Right atrium auricular region (tissue), 2 donors: ENCODE measurements at regions not wholly inside any gene's neighbourhood (a gene's known extent, or its start where the extent isn't known, plus 50 kb on each side); places are given as distances from the start of the nearest gene placed in this dataset.
A peak's percentile ranks its signal among the peaks of the same experiment; 100 is the strongest.

ENCODE experiments used
- DNase-seq: peaks from one replicate; pipeline ENCODE4 v3.0.0-alpha.2; 2019; ENCODE audit warnings: low spot score
- H3K27ac ChIP-seq, 2 donors: fragments of 200-600 bp; sonication (generic); 1 replicate in 1 of 2; 2 replicates in 1 of 2; pipeline ENCODE4 v1.5.1; 2016 to 2019
- H3K27me3 ChIP-seq, 2 donors: fragments of 200-600 bp; sonication (generic); one replicate each; pipeline versions ENCODE4 v1.5.1 to v1.6.0; 2017 to 2019
- H3K36me3 ChIP-seq: fragments of 200-600 bp; sonication (generic); one replicate; pipeline ENCODE4 v1.5.1; 2016
- H3K4me1 ChIP-seq, 2 donors: fragments of 200-600 bp; sonication (generic); one replicate each; pipeline versions ENCODE4 v1.5.1 to v1.6.0; 2017 to 2019
- H3K4me3 ChIP-seq, 2 donors: fragments of 200-600 bp; sonication (generic); 1 replicate in 1 of 2; 2 replicates in 1 of 2; pipeline ENCODE4 v1.5.1; 2017 to 2019; ENCODE audit warnings: mild to moderate bottlenecking in 1 of 2, moderate library complexity in 1 of 2
- H3K9me3 ChIP-seq, 2 donors: fragments of 200-600 bp; sonication (generic); one replicate each; pipeline ENCODE4 v1.5.1; 2019
- TF ChIP-seq, protein P1 (sequence below), 2 donors: fragments of 200-600 bp; sonication (generic); IDR thresholded peaks; one replicate each; pipeline ENCODE4 v1.5.1; 2019; ENCODE audit warnings: antibody characterized with exemption in 2 of 2

DNA sequence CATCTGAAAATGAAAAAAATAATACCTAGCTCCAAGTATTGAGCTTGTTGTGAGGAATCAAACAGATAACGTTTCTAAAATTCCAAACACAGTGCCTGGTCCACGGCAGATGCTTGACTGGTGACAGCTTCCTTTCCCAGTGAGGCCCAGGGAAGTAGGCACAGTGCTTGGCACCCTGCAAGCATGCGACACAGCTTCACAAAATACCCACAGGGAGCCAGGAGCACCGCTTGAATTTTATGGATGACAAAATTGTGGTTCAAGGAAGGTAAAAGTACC, 205.1 kb upstream of the TNP1 start:
- TF ChIP-seq, protein P1, sequence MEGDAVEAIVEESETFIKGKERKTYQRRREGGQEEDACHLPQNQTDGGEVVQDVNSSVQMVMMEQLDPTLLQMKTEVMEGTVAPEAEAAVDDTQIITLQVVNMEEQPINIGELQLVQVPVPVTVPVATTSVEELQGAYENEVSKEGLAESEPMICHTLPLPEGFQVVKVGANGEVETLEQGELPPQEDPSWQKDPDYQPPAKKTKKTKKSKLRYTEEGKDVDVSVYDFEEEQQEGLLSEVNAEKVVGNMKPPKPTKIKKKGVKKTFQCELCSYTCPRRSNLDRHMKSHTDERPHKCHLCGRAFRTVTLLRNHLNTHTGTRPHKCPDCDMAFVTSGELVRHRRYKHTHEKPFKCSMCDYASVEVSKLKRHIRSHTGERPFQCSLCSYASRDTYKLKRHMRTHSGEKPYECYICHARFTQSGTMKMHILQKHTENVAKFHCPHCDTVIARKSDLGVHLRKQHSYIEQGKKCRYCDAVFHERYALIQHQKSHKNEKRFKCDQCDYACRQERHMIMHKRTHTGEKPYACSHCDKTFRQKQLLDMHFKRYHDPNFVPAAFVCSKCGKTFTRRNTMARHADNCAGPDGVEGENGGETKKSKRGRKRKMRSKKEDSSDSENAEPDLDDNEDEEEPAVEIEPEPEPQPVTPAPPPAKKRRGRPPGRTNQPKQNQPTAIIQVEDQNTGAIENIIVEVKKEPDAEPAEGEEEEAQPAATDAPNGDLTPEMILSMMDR (IDR thresholded peaks at IDR 0.05): no peak
- H3K27me3 ChIP-seq: no peaks in the 10 kb centered on the region
- DNase-seq: no peak
- H3K9me3 ChIP-seq: no peaks in the 10 kb centered on the region
- no peaks in the 10 kb centered on the region for H3K36me3 ChIP-seq
- H3K4me3 ChIP-seq: peak overlapping the region; percentile 4 to 33
- peak overlapping the region in 1 of 2 donors; percentile 55 for H3K27ac ChIP-seq
- peaks cover 0 to 16% of the 10 kb centered on the region in 2 donors for H3K4me1 ChIP-seq

GRCh38 chr2:217064234-217065011, 204.6 kb upstream of the TNP1 start:
- H3K4me3 ChIP-seq: peak overlapping the region; percentile 4 to 33
- no peaks in the 10 kb centered on the region for H3K36me3 ChIP-seq
- H3K4me1 ChIP-seq: peaks cover 0 to 16% of the 10 kb centered on the region in 2 donors
- no peaks in the 10 kb centered on the region for H3K9me3 ChIP-seq
- TF ChIP-seq, protein P1 (IDR thresholded peaks at IDR 0.05): no peak
- no peaks in the 10 kb centered on the region for H3K27me3 ChIP-seq
- peak overlapping the region; percentile 35 to 55 for H3K27ac ChIP-seq
- no peak for DNase-seq

DNA sequence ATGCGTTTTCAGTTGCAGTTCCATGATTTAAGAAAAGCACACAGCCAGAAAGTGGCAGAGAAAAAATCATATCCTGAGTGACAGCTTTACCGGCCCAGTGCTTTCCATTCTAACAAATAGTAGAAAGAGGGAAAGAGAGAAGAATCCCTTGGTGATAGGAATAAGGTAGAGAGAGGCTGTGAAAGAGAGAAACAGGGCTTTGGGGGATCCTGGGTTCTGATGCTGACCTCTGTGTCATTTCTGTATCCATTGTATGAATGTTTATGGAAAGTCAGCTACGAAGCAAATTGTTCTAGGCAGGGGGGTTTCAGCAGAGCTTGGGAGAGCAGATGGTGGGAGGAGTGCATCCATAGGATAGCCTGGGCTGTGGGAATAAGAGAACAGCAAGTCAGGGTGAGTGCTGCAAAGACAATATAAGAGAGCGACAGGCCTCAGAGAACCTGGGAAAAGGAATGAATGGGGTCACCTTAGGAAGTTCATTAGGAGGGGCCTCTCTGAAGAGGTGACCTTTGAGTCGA, 203.4 kb upstream of the TNP1 start:
- H3K27ac ChIP-seq: no peak overlapping the region
- TF ChIP-seq, protein P1 (IDR thresholded peaks at IDR 0.05): no peak
- H3K4me3 ChIP-seq: no peak overlapping the region

GRCh38 chr2:217062768-217063167, 202.9 kb upstream of the TNP1 start:
- H3K4me1 ChIP-seq: peaks cover 0 to 16% of the 10 kb centered on the region in 2 donors
- TF ChIP-seq, protein P1 (IDR thresholded peaks at IDR 0.05): no peak
- H3K36me3 ChIP-seq: no peaks in the 10 kb centered on the region
- no peaks in the 10 kb centered on the region for H3K9me3 ChIP-seq
- H3K27me3 ChIP-seq: no peaks in the 10 kb centered on the region
- no peak for DNase-seq
- no peak overlapping the region for H3K4me3 ChIP-seq
- H3K27ac ChIP-seq: no peak overlapping the region

More for the DNA sequence above, 203.4 kb upstream of the TNP1 start:
- Histone ChIP-seq H3K9me3 (no peaks in the 10 kb centered on the region), H3K4me1 (peaks cover 0 to 16% of the 10 kb centered on the region in 2 donors), H3K36me3 (no peaks in the 10 kb centered on the region), H3K27me3 (no peaks in the 10 kb centered on the region)
- no peak for DNase-seq

DNA sequence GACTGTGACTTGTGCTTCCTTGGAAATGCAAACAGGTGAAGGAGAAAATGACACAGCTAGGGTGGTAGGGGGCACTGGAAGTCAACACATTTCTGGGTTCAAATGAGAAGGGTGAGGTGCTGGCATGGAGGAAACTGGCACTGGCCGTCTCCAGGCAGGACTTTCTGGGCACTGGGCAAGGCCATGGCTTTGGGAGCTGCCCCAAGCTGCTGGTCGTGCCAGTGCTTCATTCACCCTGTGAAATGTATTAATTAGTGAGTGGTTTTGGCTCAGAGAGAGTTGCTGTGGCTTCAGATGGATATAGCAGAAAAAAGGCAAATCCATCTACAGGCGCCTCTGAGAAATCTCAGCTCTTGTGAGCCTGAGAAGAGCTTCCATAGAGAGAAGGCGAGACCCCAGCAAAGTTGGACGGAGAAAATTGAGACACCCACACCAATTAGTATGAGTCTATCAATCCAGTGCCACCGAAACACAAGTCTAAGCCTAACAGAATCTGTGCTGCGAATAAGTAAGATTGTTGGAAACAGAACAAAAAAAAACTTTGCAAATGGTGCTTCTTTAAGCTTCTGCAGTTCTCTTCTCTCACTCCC, 202.1 kb upstream of the TNP1 start:
- Histone ChIP-seq H3K27ac (no peak overlapping the region), H3K36me3 (no peaks in the 10 kb centered on the region), H3K9me3 (no peaks in the 10 kb centered on the region), H3K4me1 (peaks cover 0 to 16% of the 10 kb centered on the region in 2 donors), H3K27me3 (no peaks in the 10 kb centered on the region), H3K4me3 (no peak overlapping the region)
- TF ChIP-seq, protein P1 (IDR thresholded peaks at IDR 0.05): no peak
- DNase-seq: no peak
